Caco-2 (cell line): ENCODE measurements at regions not wholly inside any gene's neighbourhood (a gene's known extent, or its start where the extent isn't known, plus 50 kb on each side); places are given as distances from the start of the nearest gene placed in this dataset.
"Not testable (repeated sequence)": the region's sequence is repeated elsewhere in the genome, so short reads cannot be mapped to it uniquely, and the experiment has no call there.

ENCODE experiments used
- BruUV-seq: library from RNA; stranded (reverse); fragments of 400-500 nt; replicated peaks from 2 replicates; lab custom pipeline; 2021; lab: Mats Ljungman, UMichigan
- CTCF ChIA-PET: fragments of 300-600 bp; sonication (Branson Sonifier 250); formaldehyde crosslinking; loops from one replicate; lab custom pipeline; 2022; ENCODE audit warnings: antibody characterized with exemption; lab: Charles Lee
- POLR2A ChIA-PET: fragments of 300-600 bp; sonication (Branson Sonifier 250); formaldehyde crosslinking; loops from one replicate; lab custom pipeline; 2022; ENCODE audit warnings: antibody characterized with exemption; lab: Charles Lee
- DNase-seq, 2 experiments: peaks; one replicate each; pipeline versions ENCODE4 v3.0.0 to v3.0.0-alpha.2; 2020 to 2022
- H3K27me3 ChIP-seq: replicated peaks from 2 replicates; pipeline ENCODE4 v1.6.0; 2011; ENCODE audit warnings: low read length; ENCODE audit not compliant: control insufficient read depth, insufficient read depth
- H3K36me3 ChIP-seq: 2 replicates; pipeline ENCODE4 v1.5.1; 2011; ENCODE audit warnings: low read length; ENCODE audit not compliant: control insufficient read depth, insufficient read depth
- H3K4me1 ChIP-seq: fragments of 250-450 bp; sonication (Bioruptor Pico); 2 replicates; pipeline ENCODE4 v1.5.1; 2020; ENCODE audit warnings: mild to moderate bottlenecking
- H3K4me3 ChIP-seq: 2 replicates; pipeline ENCODE4 v1.5.1; 2011; ENCODE audit warnings: low read depth, mild to moderate bottlenecking, control low read depth, low read length
- H3K9me3 ChIP-seq: fragments of 250-450 bp; sonication (Bioruptor Pico); 2 replicates; pipeline ENCODE4 v1.5.1; 2020; ENCODE audit warnings: mild to moderate bottlenecking, moderate library complexity
- H3K27ac Mint-ChIP-seq: one replicate; pipeline ENCODE4 v1.8.0; 2022; ENCODE audit warnings: mixed read lengths; ENCODE audit not compliant: unreplicated experiment
- H3K27me3 Mint-ChIP-seq: one replicate; pipeline ENCODE4 v1.8.0; 2022; ENCODE audit warnings: mixed read lengths; ENCODE audit not compliant: insufficient read depth, unreplicated experiment
- H3K36me3 Mint-ChIP-seq: one replicate; pipeline ENCODE4 v1.8.0; 2022; ENCODE audit warnings: mild to moderate bottlenecking, mixed read lengths; ENCODE audit not compliant: insufficient read depth, unreplicated experiment
- H3K4me1 Mint-ChIP-seq: one replicate; pipeline ENCODE4 v1.8.0; 2022; ENCODE audit warnings: low read depth, mixed read lengths; ENCODE audit not compliant: unreplicated experiment
- H3K4me3 Mint-ChIP-seq: one replicate; pipeline ENCODE4 v1.8.0; 2022; ENCODE audit warnings: mild to moderate bottlenecking, moderate library complexity, mixed read lengths; ENCODE audit not compliant: unreplicated experiment
- H3K9me3 Mint-ChIP-seq: one replicate; pipeline ENCODE4 v1.8.0; 2022; ENCODE audit warnings: mixed read lengths; ENCODE audit not compliant: unreplicated experiment
- intact Hi-C: fragments of 100-400 bp; cut with micrococcal nuclease; formaldehyde crosslinking; loops from one replicate; pipeline ENCODE4 v1.10.0; 2022; ENCODE audit not compliant: unreplicated experiment
- TF ChIP-seq, protein P1 (sequence below), 2 experiments: fragments of 200-600 bp in 1 of 2; IDR thresholded peaks; 1 replicate in 1 of 2; 2 replicates in 1 of 2; pipeline versions ENCODE4 v1.5.1 to v1.8.0; 2011 to 2022; ENCODE audit warnings: antibody characterized with exemption in 1 of 2, control low read depth in 1 of 2, inconsistent platforms in 1 of 2, low read depth in 1 of 2, low read length in 1 of 2, mild to moderate bottlenecking in 1 of 2, moderate library complexity in 1 of 2; ENCODE audit not compliant: insufficient read depth in 1 of 2, severe bottlenecking in 1 of 2, unreplicated experiment in 1 of 2

DNA sequence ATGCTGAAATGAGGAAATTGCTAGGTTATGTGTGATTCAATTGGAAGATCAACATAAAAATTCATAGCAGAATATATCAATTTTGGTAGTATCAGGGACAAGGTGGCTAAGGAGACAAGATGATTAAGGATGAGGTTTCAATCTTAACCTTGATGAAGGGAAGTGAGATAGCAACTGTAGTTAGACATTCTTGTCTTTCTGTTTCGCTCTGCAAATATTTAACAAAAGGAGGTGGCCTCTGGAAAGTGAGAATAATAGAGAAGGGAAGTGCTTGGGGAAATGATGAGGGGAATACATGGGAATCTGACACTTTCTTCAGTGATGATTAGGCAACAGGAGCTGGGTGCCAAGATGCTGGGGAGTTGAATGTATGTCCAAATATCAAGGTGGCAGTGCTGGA, 337.1 kb upstream of the PUDP start:
- no peaks in the 10 kb centered on the region for H3K4me1 ChIP-seq
- ChIA-PET POLR2A (no interaction called here), CTCF (no interaction called here)
- H3K27ac Mint-ChIP-seq: no peak overlapping the region
- DNase-seq: no peak
- no peaks in the 10 kb centered on the region for H3K9me3 ChIP-seq
- H3K4me1 Mint-ChIP-seq: no peaks in the 10 kb centered on the region
- no peaks in the 10 kb centered on the region for H3K27me3 ChIP-seq
- no peak overlapping the region for H3K4me3 ChIP-seq
- no peaks in the 10 kb centered on the region for H3K36me3 Mint-ChIP-seq
- intact Hi-C loops: no loop called here
- TF ChIP-seq, protein P1, sequence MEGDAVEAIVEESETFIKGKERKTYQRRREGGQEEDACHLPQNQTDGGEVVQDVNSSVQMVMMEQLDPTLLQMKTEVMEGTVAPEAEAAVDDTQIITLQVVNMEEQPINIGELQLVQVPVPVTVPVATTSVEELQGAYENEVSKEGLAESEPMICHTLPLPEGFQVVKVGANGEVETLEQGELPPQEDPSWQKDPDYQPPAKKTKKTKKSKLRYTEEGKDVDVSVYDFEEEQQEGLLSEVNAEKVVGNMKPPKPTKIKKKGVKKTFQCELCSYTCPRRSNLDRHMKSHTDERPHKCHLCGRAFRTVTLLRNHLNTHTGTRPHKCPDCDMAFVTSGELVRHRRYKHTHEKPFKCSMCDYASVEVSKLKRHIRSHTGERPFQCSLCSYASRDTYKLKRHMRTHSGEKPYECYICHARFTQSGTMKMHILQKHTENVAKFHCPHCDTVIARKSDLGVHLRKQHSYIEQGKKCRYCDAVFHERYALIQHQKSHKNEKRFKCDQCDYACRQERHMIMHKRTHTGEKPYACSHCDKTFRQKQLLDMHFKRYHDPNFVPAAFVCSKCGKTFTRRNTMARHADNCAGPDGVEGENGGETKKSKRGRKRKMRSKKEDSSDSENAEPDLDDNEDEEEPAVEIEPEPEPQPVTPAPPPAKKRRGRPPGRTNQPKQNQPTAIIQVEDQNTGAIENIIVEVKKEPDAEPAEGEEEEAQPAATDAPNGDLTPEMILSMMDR (IDR thresholded peaks at IDR 0.05; ENCODE audit: insufficient read depth in 1 of 2, low read depth in 1 of 2, low read length in 1 of 2, severe bottlenecking in 1 of 2, unreplicated experiment in 1 of 2): no peak
- H3K9me3 Mint-ChIP-seq: no peaks in the 10 kb centered on the region
- no peaks in the 10 kb centered on the region for H3K27me3 Mint-ChIP-seq
- H3K36me3 ChIP-seq: no peaks in the 10 kb centered on the region
- no TSS peak for BruUV-seq
- H3K4me3 Mint-ChIP-seq: no peak overlapping the region

- POLR2A ChIA-PET: no interaction called here
- no peaks in the 10 kb centered on the region for H3K9me3 Mint-ChIP-seq
- Histone ChIP-seq H3K9me3 (no peaks in the 10 kb centered on the region), H3K4me3 (no peak overlapping the region), H3K27me3 (no peaks in the 10 kb centered on the region), H3K4me1 (no peaks in the 10 kb centered on the region), H3K36me3 (no peaks in the 10 kb centered on the region)
- H3K27ac Mint-ChIP-seq: no peak overlapping the region
- no peaks in the 10 kb centered on the region for H3K4me1 Mint-ChIP-seq
- H3K4me3 Mint-ChIP-seq: no peak overlapping the region
- no TSS peak for BruUV-seq
- CTCF ChIA-PET: no interaction called here
- DNase-seq: no peak
- intact Hi-C loops: no loop called here
- no peaks in the 10 kb centered on the region for H3K36me3 Mint-ChIP-seq
- TF ChIP-seq, protein P1 (IDR thresholded peaks at IDR 0.05; ENCODE audit: insufficient read depth in 1 of 2, low read depth in 1 of 2, low read length in 1 of 2, severe bottlenecking in 1 of 2, unreplicated experiment in 1 of 2): no peak
- no peaks in the 10 kb centered on the region for H3K27me3 Mint-ChIP-seq
These were observed 332.8 kb upstream of the PUDP start for GRCh38 chrX:7480721-7481120.

DNA sequence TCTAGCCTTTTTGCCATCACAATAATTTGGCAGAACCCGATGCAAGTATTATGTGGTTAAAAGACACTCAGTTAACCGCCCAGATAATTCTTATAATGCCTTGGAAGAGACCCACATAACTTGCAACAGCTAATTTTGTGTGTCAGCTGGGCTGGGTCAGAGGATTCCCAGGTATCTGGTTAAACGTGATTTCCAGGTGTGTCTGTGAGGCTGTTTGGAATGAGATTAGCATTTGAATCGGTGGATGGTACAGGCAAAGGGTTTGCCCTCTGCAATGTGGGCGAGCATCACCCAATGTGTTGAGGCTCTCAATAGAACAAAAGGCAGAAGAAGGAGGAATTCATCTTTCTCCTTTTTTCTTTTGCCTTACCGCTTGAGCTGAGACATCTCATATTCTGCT, 314.2 kb upstream of the PUDP start:
- CTCF ChIA-PET: no interaction called here
- Mint-ChIP-seq H3K27ac (no peak overlapping the region), H3K27me3 (no peaks in the 10 kb centered on the region), H3K36me3 (no peaks in the 10 kb centered on the region), H3K9me3 (no peaks in the 10 kb centered on the region), H3K4me1 (no peaks in the 10 kb centered on the region), H3K4me3 (no peak overlapping the region)
- Histone ChIP-seq H3K27me3 (no peaks in the 10 kb centered on the region), H3K36me3 (no peaks in the 10 kb centered on the region), H3K4me3 (no peak overlapping the region), H3K9me3 (no peaks in the 10 kb centered on the region), H3K4me1 (no peaks in the 10 kb centered on the region)
- DNase-seq: no peak
- no TSS peak for BruUV-seq
- POLR2A ChIA-PET: no interaction called here
- TF ChIP-seq, protein P1 (IDR thresholded peaks at IDR 0.05; ENCODE audit: insufficient read depth in 1 of 2, low read depth in 1 of 2, low read length in 1 of 2, severe bottlenecking in 1 of 2, unreplicated experiment in 1 of 2): no peak
- intact Hi-C loops: no loop called here

GRCh38 chrX:7461051-7461450, 313.1 kb upstream of the PUDP start:
- H3K27me3 Mint-ChIP-seq, H3K27me3 ChIP-seq, H3K36me3 ChIP-seq, H3K4me3 Mint-ChIP-seq, H3K36me3 Mint-ChIP-seq, H3K9me3 ChIP-seq, POLR2A ChIA-PET, H3K27ac Mint-ChIP-seq, H3K4me1 ChIP-seq, H3K4me3 ChIP-seq, H3K9me3 Mint-ChIP-seq, DNase-seq, BruUV-seq, intact Hi-C loops, CTCF ChIA-PET, H3K4me1 Mint-ChIP-seq: not testable (repeated sequence)
